Gastrocnemius medialis (tissue), 4 donors: ENCODE measurements at regions not wholly inside any gene's neighbourhood (a gene's known extent, or its start where the extent isn't known, plus 50 kb on each side); places are given as distances from the start of the nearest gene placed in this dataset.

ENCODE experiments used
- CTCF ChIP-seq, 5 experiments: fragments of 450-650 bp in 3 of 5; fragments of 200-600 bp in 2 of 5; sonication (generic) in 2 of 5; IDR thresholded peaks in 4 of 5; conservative IDR thresholded peaks in 1 of 5; 1 replicate in 4 of 5; 2 replicates in 1 of 5; pipeline ENCODE4 v1.5.1; 2016 to 2019; ENCODE audit warnings: antibody characterized with exemption in 5 of 5, mild to moderate bottlenecking in 3 of 5, moderate library complexity in 3 of 5
- POLR2A ChIP-seq, 2 donors: fragments of 450-650 bp; IDR thresholded peaks; one replicate each; pipeline ENCODE4 v1.6.1; 2017; ENCODE audit warnings: antibody characterized with exemption in 2 of 2, mild to moderate bottlenecking in 2 of 2, moderate library complexity in 2 of 2

GRCh38 chr21:27359141-27359540, 392.3 kb upstream of the ADAMTS5 start:
- no peak for TF ChIP-seq POLR2A (IDR thresholded peaks at IDR 0.05)
- TF ChIP-seq CTCF (IDR thresholded peaks at IDR 0.05 in 4 of 5, conservative IDR thresholded peaks at IDR 0.05 in 1 of 5): no peak
